Mammary epithelial cell (primary cell): ENCODE measurements at regions not wholly inside any gene's neighbourhood (a gene's known extent, or its start where the extent isn't known, plus 50 kb on each side); places are given as distances from the start of the nearest gene placed in this dataset.

Experiments
- EZH2 ChIP-seq: IDR thresholded peaks from 2 replicates; pipeline ENCODE4 v1.6.1; 2012; ENCODE audit warnings: low read length, inconsistent platforms, borderline replicate concordance
- TF ChIP-seq, protein P1 (sequence below), 2 donors: IDR thresholded peaks in 1 of 2; conservative IDR thresholded peaks in 1 of 2; 2 replicates each; pipeline ENCODE4 v1.5.1; 2011 to 2012; ENCODE audit warnings: inconsistent platforms in 2 of 2, low read length in 2 of 2, mild to moderate bottlenecking in 2 of 2, control low read depth in 1 of 2, low read depth in 1 of 2; ENCODE audit not compliant: insufficient read depth in 1 of 2; ENCODE audit errors: extremely low read depth in 1 of 2

GRCh38 chr18:55964171-55964570, 376.2 kb upstream of the TCF4 start:
- TF ChIP-seq, protein P1, sequence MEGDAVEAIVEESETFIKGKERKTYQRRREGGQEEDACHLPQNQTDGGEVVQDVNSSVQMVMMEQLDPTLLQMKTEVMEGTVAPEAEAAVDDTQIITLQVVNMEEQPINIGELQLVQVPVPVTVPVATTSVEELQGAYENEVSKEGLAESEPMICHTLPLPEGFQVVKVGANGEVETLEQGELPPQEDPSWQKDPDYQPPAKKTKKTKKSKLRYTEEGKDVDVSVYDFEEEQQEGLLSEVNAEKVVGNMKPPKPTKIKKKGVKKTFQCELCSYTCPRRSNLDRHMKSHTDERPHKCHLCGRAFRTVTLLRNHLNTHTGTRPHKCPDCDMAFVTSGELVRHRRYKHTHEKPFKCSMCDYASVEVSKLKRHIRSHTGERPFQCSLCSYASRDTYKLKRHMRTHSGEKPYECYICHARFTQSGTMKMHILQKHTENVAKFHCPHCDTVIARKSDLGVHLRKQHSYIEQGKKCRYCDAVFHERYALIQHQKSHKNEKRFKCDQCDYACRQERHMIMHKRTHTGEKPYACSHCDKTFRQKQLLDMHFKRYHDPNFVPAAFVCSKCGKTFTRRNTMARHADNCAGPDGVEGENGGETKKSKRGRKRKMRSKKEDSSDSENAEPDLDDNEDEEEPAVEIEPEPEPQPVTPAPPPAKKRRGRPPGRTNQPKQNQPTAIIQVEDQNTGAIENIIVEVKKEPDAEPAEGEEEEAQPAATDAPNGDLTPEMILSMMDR (conservative IDR thresholded peaks at IDR 0.05 in 1 of 2, IDR thresholded peaks at IDR 0.05 in 1 of 2; ENCODE audit: extremely low read depth in 1 of 2, insufficient read depth in 1 of 2, low read depth in 1 of 2, low read length in 2 of 2) = no peak
- TF ChIP-seq EZH2 = no peak
